Tibial nerve (tissue), 4 donors: ENCODE measurements at regions not wholly inside any gene's neighbourhood (a gene's known extent, or its start where the extent isn't known, plus 50 kb on each side); places are given as distances from the start of the nearest gene placed in this dataset.

Experiments
- DNase-seq, 2 donors: peaks; one replicate each; pipeline ENCODE4 v3.0.0-alpha.2; 2019; ENCODE audit warnings: low spot score in 2 of 2
- H3K27ac ChIP-seq, 4 donors: fragments of 200-600 bp; sonication (generic) in 3 of 4; one replicate each; pipeline ENCODE4 v1.5.1; 2017 to 2019; ENCODE audit warnings: mild to moderate bottlenecking in 1 of 4
- H3K27me3 ChIP-seq, 2 donors: fragments of 200-600 bp; sonication (generic) in 1 of 2; one replicate each; pipeline versions ENCODE4 v1.5.1 to v1.6.0; 2017 to 2019
- H3K36me3 ChIP-seq, 3 donors: fragments of 200-600 bp; sonication (generic); one replicate each; pipeline ENCODE4 v1.5.1; 2018 to 2019
- H3K4me1 ChIP-seq, 4 donors: fragments of 200-600 bp; sonication (generic) in 3 of 4; one replicate each; pipeline ENCODE4 v1.5.1; 2017 to 2019
- H3K4me3 ChIP-seq, 4 donors: fragments of 200-600 bp; sonication (generic) in 3 of 4; one replicate each; pipeline ENCODE4 v1.5.1; 2017 to 2019; ENCODE audit warnings: mild to moderate bottlenecking in 1 of 4, moderate library complexity in 1 of 4
- H3K9me3 ChIP-seq, 4 donors: fragments of 200-600 bp; sonication (generic) in 3 of 4; one replicate each; pipeline ENCODE4 v1.5.1; 2017 to 2019
- EP300 ChIP-seq, 2 donors: sonication (generic); formaldehyde crosslinking; IDR thresholded peaks; one replicate each; pipeline ENCODE4 v1.6.1; 2017; ENCODE audit warnings: antibody characterized with exemption in 2 of 2, mild to moderate bottlenecking in 1 of 2
- POLR2A ChIP-seq, 2 donors: fragments of 450-650 bp; IDR thresholded peaks; one replicate each; pipeline ENCODE4 v1.6.1; 2017; ENCODE audit warnings: antibody characterized with exemption in 2 of 2, mild to moderate bottlenecking in 2 of 2, moderate library complexity in 2 of 2
- WGBS, 2 donors: methylation state at CpG; one replicate each; pipeline ENCODE4 v1.1.5; 2018; 5-methylcytosine and 5-hydroxymethylcytosine counted together
- TF ChIP-seq, protein P1 (sequence below), 5 experiments: fragments of 200-600 bp in 3 of 5; fragments of 450-650 bp in 2 of 5; sonication (generic) in 3 of 5; IDR thresholded peaks; one replicate each; pipeline ENCODE4 v1.5.1; 2016 to 2019; ENCODE audit warnings: antibody characterized with exemption in 5 of 5, mild to moderate bottlenecking in 3 of 5, moderate library complexity in 2 of 5

DNA sequence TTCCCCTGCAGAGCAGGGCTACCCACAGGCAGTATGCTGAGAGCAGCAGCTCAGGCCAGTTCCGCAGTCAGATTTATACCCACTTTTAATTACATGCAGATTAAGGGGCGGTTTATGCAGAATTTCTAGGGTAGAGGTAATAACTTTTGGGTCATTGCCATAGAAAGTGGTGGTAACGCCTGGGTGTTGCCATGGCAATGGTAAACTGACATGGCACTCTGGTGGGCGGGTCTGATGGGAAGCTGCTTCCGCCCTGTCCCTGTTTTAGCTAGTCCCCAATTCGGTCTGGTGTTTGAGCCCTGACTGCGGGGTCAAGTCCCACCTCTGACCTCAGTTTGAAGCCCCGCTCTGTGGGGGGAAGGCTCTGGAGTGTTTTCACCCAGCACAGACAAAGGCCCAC lies 141.1 kb upstream of the VSTM2B start:
- 47 to 56% methylated on average over 8 of the region's 8 CpGs for WGBS, 2 donors
- DNase-seq = no peak
- TF ChIP-seq, protein P1, sequence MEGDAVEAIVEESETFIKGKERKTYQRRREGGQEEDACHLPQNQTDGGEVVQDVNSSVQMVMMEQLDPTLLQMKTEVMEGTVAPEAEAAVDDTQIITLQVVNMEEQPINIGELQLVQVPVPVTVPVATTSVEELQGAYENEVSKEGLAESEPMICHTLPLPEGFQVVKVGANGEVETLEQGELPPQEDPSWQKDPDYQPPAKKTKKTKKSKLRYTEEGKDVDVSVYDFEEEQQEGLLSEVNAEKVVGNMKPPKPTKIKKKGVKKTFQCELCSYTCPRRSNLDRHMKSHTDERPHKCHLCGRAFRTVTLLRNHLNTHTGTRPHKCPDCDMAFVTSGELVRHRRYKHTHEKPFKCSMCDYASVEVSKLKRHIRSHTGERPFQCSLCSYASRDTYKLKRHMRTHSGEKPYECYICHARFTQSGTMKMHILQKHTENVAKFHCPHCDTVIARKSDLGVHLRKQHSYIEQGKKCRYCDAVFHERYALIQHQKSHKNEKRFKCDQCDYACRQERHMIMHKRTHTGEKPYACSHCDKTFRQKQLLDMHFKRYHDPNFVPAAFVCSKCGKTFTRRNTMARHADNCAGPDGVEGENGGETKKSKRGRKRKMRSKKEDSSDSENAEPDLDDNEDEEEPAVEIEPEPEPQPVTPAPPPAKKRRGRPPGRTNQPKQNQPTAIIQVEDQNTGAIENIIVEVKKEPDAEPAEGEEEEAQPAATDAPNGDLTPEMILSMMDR (IDR thresholded peaks at IDR 0.05) = no peak
- TF ChIP-seq EP300 (IDR thresholded peaks at IDR 0.05) = no peak
- TF ChIP-seq POLR2A (IDR thresholded peaks at IDR 0.05) = no peak

DNA sequence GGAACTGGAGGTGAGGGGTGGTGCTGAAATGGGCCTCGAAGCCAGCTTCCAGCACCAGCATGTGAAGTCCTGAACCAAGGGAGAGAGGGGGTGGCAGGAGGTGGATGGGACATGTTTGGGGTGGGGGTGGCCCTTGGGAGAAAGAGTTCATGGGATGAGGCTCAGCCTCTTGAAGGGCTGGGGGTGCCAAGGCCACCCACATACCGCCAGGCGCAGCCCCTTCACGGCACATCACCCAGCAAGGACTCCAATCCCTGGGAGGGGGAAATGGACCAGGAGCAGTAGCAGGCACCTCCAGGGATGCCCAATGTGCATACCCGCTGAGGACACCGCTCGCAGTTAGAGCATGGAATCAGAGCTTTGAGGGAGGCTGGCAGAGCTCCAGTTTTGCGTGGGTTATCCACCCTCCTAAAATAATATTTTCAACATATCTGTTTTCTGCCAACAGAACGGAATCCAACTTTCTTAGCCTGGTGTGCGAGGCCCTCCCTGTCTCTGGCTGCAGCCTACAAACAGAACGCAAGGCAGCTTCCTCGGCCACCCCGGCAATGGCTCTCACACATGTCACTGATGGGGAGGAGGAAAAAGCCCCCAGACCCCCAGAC lies 140.5 kb upstream of the VSTM2B start:
- H3K4me1 ChIP-seq = no peaks in the 10 kb centered on the region
- H3K9me3 ChIP-seq = no peaks in the 10 kb centered on the region
- no peaks in the 10 kb centered on the region for H3K27me3 ChIP-seq
- no peak overlapping the region for H3K27ac ChIP-seq
- WGBS, 2 donors = 48 to 53% methylated on average over 13 of the region's 13 CpGs
- TF ChIP-seq POLR2A (IDR thresholded peaks at IDR 0.05) (no peak), EP300 (IDR thresholded peaks at IDR 0.05) (no peak)
- TF ChIP-seq, protein P1 (IDR thresholded peaks at IDR 0.05) = no peak
- H3K4me3 ChIP-seq = no peak overlapping the region
- H3K36me3 ChIP-seq = no peaks in the 10 kb centered on the region
- no peak for DNase-seq

More for the DNA sequence above, 141.1 kb upstream of the VSTM2B start:
- no peak overlapping the region for H3K4me3 ChIP-seq
- no peaks in the 10 kb centered on the region for H3K36me3 ChIP-seq
- no peaks in the 10 kb centered on the region for H3K27me3 ChIP-seq
- H3K4me1 ChIP-seq = no peaks in the 10 kb centered on the region
- no peak overlapping the region for H3K27ac ChIP-seq
- H3K9me3 ChIP-seq = no peaks in the 10 kb centered on the region

DNA sequence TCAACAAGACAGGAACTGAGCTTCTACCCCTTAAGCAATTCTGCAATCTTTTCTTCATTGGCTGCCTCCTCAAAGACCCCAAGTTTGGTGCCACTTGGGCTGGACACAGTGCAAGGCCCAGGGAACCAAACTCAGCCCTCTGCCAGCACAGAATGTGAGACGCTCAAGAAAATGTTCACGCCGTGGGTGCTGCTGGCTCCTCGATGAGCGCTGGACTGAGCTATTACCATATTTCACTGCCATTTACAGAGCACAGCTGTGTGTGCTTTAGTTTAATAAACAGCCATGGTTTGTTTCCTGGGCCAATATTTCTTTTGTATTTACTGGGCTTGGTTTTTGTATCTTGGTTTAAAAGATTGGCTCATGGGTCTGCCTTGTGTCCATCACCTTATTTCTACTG lies 138.8 kb upstream of the VSTM2B start:
- Histone ChIP-seq H3K4me3 (no peak overlapping the region), H3K4me1 (no peaks in the 10 kb centered on the region), H3K27me3 (no peaks in the 10 kb centered on the region), H3K27ac (no peak overlapping the region), H3K9me3 (peaks cover 0 to 14% (median 3%) of the 10 kb centered on the region in 4 donors), H3K36me3 (no peaks in the 10 kb centered on the region)
- 89 to 98% methylated on average over 5 of the region's 5 CpGs for WGBS, 2 donors
- DNase-seq = no peak
- TF ChIP-seq, protein P1 (IDR thresholded peaks at IDR 0.05) = no peak
- TF ChIP-seq POLR2A (IDR thresholded peaks at IDR 0.05) = no peak
- no peak for TF ChIP-seq EP300 (IDR thresholded peaks at IDR 0.05)

DNA sequence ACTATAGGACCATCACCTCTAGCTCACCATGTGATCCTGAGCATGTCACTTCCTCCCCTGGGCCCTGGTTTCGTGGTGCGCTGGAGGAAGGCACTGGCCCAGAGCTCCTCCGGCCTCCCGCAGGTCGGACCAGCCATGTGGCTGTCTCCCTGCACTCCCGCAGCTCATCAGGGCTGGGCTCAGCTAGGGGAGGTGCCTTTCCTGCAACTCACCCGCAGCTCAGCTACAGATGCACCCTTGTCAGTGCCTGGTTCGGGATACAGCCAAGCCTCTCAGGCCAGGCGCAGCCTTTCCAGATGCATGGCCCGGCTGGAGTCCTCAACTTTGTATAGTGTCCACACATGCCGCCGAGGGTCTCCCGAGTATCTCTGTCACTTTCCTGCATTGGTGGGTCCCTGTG lies 138.2 kb upstream of the VSTM2B start:
- TF ChIP-seq POLR2A (IDR thresholded peaks at IDR 0.05) = no peak
- TF ChIP-seq, protein P1 (IDR thresholded peaks at IDR 0.05) = no peak
- no peak for TF ChIP-seq EP300 (IDR thresholded peaks at IDR 0.05)
- 83 to 88% methylated on average over 10 to 13 of the region's 13 CpGs for WGBS, 2 donors

DNA sequence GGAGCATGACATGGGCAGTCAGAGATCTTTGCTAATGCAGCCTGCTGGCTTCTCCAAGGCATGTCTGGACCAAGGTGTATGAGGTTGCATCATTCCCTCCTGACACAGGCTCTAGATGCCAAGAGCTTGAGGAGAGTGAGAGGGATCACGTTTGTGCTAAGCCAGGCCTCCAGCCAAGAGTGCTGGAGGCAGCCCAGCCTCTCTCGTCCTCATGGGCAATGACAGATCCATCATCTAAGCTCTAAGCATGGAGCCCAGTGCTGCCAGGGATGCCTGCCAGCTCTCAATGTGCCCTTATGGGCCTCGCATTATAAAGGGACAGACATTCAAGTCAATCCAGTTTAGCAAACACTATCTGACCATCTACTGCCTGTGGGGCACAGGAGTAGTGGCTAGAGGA lies 136.3 kb upstream of the VSTM2B start:
- TF ChIP-seq, protein P1 (IDR thresholded peaks at IDR 0.05) = no peak
- TF ChIP-seq POLR2A (IDR thresholded peaks at IDR 0.05) (no peak), EP300 (IDR thresholded peaks at IDR 0.05) (no peak)
- 50% methylated on average over 2 to 3 of the region's 3 CpGs for WGBS, 2 donors
- Histone ChIP-seq H3K27me3 (no peaks in the 10 kb centered on the region), H3K4me1 (no peaks in the 10 kb centered on the region), H3K4me3 (no peak overlapping the region), H3K27ac (no peak overlapping the region), H3K9me3 (peaks cover 0 to 21% (median 3%) of the 10 kb centered on the region in 4 donors), H3K36me3 (no peaks in the 10 kb centered on the region)
- no peak for DNase-seq

More for the DNA sequence above, 138.2 kb upstream of the VSTM2B start:
- no peaks in the 10 kb centered on the region for H3K27me3 ChIP-seq
- H3K4me3 ChIP-seq = no peak overlapping the region
- H3K9me3 ChIP-seq = peaks cover 0 to 20% (median 3%) of the 10 kb centered on the region in 4 donors
- no peaks in the 10 kb centered on the region for H3K4me1 ChIP-seq
- H3K36me3 ChIP-seq = no peaks in the 10 kb centered on the region
- no peak for DNase-seq
- H3K27ac ChIP-seq = no peak overlapping the region
